Sigmoid colon (tissue), 3 donors: ENCODE measurements at regions not wholly inside any gene's neighbourhood (a gene's known extent, or its start where the extent isn't known, plus 50 kb on each side); places are given as distances from the start of the nearest gene placed in this dataset.

Experiments
- CTCF ChIP-seq, 4 experiments: fragments of 450-650 bp in 3 of 4; fragments of 200-600 bp in 1 of 4; IDR thresholded peaks; one replicate each; pipeline ENCODE4 v1.5.1; 2016 to 2019; ENCODE audit warnings: antibody characterized with exemption in 4 of 4, mild to moderate bottlenecking in 3 of 4, moderate library complexity in 2 of 4
- POLR2A ChIP-seq, 2 donors: fragments of 450-650 bp; IDR thresholded peaks; one replicate each; pipeline ENCODE4 v1.6.1; 2016; ENCODE audit warnings: antibody characterized with exemption in 2 of 2, mild to moderate bottlenecking in 2 of 2, moderate library complexity in 2 of 2

- TF ChIP-seq CTCF (IDR thresholded peaks at IDR 0.05) (no peak), POLR2A (IDR thresholded peaks at IDR 0.05) (no peak)
These were observed 518.0 kb upstream of the DIPK2B start for GRCh38 chrX:45718676-45719075.
